ENCODE measurements at regions not wholly inside any gene's neighbourhood (a gene's known extent, or its start where the extent isn't known, plus 50 kb on each side); places are given as distances from the start of the nearest gene placed in this dataset.

- Histone ChIP-seq H3K27ac (ENCODE audit: insufficient read depth, low read depth, low read length, poor library complexity, severe bottlenecking) (peak overlapping the region; percentile 78), H3K4me3 (ENCODE audit: insufficient read depth, low read depth, low read length) (no peak overlapping the region)
- 49 to 53% methylated on average over 19 of the region's 19 CpGs for WGBS, 2 experiments
Measured at GRCh38 chr14:31950764-31951637, 126.1 kb upstream of the ARHGAP5 start.

DNA sequence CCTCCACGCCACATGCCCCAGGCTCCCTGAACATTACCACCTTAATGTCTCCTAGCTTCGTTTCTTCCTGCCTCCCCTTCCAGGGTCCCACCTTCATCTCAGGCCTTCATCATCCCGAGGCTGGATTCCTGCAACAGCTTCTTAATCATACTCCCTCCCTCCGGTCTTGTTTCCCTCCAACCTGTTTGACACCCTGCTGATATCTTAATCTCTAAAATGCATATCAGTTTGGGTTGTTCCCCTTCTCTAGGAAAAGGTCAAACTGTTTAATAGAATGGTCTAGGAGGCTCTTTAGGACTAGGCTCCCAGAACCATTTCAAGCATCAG lies 125.5 kb upstream of the ARHGAP5 start:
- WGBS, 2 experiments, result 61 to 69% methylated on average over 4 of the region's 4 CpGs
- H3K27me3 ChIP-seq (ENCODE audit: control insufficient read depth, insufficient read depth, low read length, poor library complexity, severe bottlenecking), result no peaks in the 10 kb centered on the region
- H3K27ac ChIP-seq (ENCODE audit: insufficient read depth, low read depth, low read length, poor library complexity, severe bottlenecking), result peak overlapping the region; percentile 78
- H3K4me3 ChIP-seq (ENCODE audit: insufficient read depth, low read depth, low read length), result no peak overlapping the region
- H3K9me3 ChIP-seq (ENCODE audit: control insufficient read depth, low read length), result no peaks in the 10 kb centered on the region
- H3K4me1 ChIP-seq (ENCODE audit: control insufficient read depth, insufficient read depth, low read length), result peaks cover 22% of the 10 kb centered on the region
- H3K36me3 ChIP-seq (ENCODE audit: control insufficient read depth, insufficient read depth, low read length), result no peaks in the 10 kb centered on the region

More at GRCh38 chr14:31950764-31951637, 126.1 kb upstream of the ARHGAP5 start:
- Histone ChIP-seq H3K36me3 (ENCODE audit: control insufficient read depth, insufficient read depth, low read length) (no peaks in the 10 kb centered on the region), H3K9me3 (ENCODE audit: control insufficient read depth, low read length) (no peaks in the 10 kb centered on the region), H3K27me3 (ENCODE audit: control insufficient read depth, insufficient read depth, low read length, poor library complexity, severe bottlenecking) (no peaks in the 10 kb centered on the region), H3K4me1 (ENCODE audit: control insufficient read depth, insufficient read depth, low read length) (peaks cover 22% of the 10 kb centered on the region)

DNA sequence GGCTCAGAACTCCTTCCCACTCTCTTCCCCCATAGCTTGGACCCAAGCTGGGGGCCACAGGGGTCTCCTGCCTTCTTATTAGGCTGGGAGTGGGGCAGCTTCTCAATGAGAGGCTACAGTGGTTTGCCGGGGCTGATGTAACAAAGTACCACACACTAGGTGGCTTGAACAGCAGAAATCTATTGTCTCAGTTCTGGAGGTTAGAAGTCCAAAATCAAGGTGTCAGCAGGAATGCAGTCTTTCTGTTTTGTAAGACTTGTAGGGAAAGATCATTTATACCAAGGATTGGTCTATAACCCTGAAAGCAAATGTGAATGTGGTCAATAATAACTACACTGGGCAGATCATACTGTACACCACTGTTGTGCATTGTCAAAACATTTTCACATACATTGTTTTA lies 124.5 kb upstream of the ARHGAP5 start:
- Histone ChIP-seq H3K9me3 (ENCODE audit: control insufficient read depth, low read length) (no peaks in the 10 kb centered on the region), H3K36me3 (ENCODE audit: control insufficient read depth, insufficient read depth, low read length) (no peaks in the 10 kb centered on the region), H3K27ac (ENCODE audit: insufficient read depth, low read depth, low read length, poor library complexity, severe bottlenecking) (no peak overlapping the region), H3K4me3 (ENCODE audit: insufficient read depth, low read depth, low read length) (no peak overlapping the region), H3K27me3 (ENCODE audit: control insufficient read depth, insufficient read depth, low read length, poor library complexity, severe bottlenecking) (no peaks in the 10 kb centered on the region), H3K4me1 (ENCODE audit: control insufficient read depth, insufficient read depth, low read length) (peaks cover 22% of the 10 kb centered on the region)
- 75 to 79% methylated on average over 1 of the region's 1 CpG for WGBS, 2 experiments

DNA sequence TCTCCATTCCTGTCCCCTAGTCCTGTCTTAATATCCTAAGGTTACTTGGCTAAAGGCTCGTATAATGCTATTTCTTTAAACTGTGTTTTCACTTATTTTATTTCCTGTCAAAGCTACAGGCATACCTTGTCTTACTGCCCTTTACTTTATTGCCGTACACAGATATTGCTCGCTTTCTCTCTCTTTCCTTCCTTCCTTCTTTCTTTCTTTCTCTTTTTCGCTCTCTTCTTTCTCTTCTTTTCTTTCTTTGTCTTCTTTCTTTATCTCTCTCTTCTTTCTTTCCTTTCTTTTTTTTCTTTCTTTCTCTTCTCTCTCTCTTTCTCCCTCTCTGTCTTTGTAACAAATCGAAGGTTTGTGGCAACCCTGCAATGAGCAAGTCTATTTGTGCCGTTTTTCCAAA lies 123.9 kb upstream of the ARHGAP5 start:
- no peaks in the 10 kb centered on the region for H3K36me3 ChIP-seq (ENCODE audit: control insufficient read depth, insufficient read depth, low read length)
- no peaks in the 10 kb centered on the region for H3K9me3 ChIP-seq (ENCODE audit: control insufficient read depth, low read length)
- no peak overlapping the region for H3K4me3 ChIP-seq (ENCODE audit: insufficient read depth, low read depth, low read length)
- H3K27me3 ChIP-seq (ENCODE audit: control insufficient read depth, insufficient read depth, low read length, poor library complexity, severe bottlenecking), result no peaks in the 10 kb centered on the region
- no peak overlapping the region for H3K27ac ChIP-seq (ENCODE audit: insufficient read depth, low read depth, low read length, poor library complexity, severe bottlenecking)
- peaks cover 22% of the 10 kb centered on the region for H3K4me1 ChIP-seq (ENCODE audit: control insufficient read depth, insufficient read depth, low read length)
- 95% methylated on average over 6 of the region's 6 CpGs for WGBS, 2 experiments

DNA sequence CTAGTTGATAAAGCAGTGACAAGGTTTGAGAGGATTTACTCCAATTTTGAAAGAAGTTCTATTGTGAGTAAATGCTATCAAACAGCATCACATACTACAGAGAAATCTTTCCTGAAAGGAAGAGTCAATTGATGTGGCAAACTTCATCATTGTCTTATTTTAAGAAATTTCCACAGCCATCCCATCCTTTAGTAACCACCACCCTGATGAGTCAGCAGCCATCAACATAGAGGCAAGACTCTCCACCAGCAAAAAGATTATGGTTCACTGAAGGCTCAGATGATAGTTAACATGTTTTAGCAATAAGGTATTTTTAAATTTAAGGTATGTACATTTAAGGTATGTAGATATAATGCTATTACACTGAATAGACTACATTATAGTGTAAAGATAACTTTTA lies 122.1 kb upstream of the ARHGAP5 start:
- no peaks in the 10 kb centered on the region for H3K27me3 ChIP-seq (ENCODE audit: control insufficient read depth, insufficient read depth, low read length, poor library complexity, severe bottlenecking)
- no peak overlapping the region for H3K27ac ChIP-seq (ENCODE audit: insufficient read depth, low read depth, low read length, poor library complexity, severe bottlenecking)
- H3K9me3 ChIP-seq (ENCODE audit: control insufficient read depth, low read length), result no peaks in the 10 kb centered on the region
- no peak overlapping the region for H3K4me3 ChIP-seq (ENCODE audit: insufficient read depth, low read depth, low read length)
- H3K36me3 ChIP-seq (ENCODE audit: control insufficient read depth, insufficient read depth, low read length), result no peaks in the 10 kb centered on the region
- H3K4me1 ChIP-seq (ENCODE audit: control insufficient read depth, insufficient read depth, low read length), result peaks cover 20% of the 10 kb centered on the region

DNA sequence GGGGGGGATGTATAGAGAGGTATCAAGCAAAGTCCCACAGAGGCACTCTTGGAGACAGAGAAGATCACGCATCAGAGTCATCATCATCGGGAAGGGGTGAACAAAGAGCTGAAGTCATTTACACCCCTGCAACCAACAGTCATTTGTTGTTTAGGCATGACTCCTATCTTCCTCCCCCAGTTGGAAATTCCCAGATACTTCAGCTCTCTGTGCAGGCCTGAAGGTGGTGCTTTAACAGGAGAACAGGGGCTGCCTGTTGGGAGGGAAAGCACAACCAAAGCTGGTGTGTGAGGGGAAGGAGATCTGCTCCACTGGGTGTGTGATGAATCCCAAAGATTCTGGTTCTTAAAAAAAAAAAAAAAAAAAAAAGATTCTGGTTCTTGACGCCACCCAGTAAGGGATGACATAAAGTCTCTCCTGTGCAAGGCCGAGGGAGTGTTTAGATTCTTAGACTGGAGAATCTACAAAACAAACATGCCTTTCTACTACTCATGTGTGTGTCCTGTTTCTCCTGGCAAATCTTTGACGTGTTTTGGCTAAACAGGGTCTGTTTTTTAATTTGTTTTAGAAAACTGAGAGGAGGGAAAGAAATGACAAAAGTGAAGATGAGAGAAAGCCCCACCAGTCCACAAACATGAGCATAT lies 121.0 kb upstream of the ARHGAP5 start:
- H3K4me1 ChIP-seq (ENCODE audit: control insufficient read depth, insufficient read depth, low read length), result peaks cover 11% of the 10 kb centered on the region
- WGBS, 2 experiments, result 75 to 78% methylated on average over 4 to 5 of the region's 5 CpGs
- no peaks in the 10 kb centered on the region for H3K27me3 ChIP-seq (ENCODE audit: control insufficient read depth, insufficient read depth, low read length, poor library complexity, severe bottlenecking)
- H3K4me3 ChIP-seq (ENCODE audit: insufficient read depth, low read depth, low read length), result no peak overlapping the region
- H3K36me3 ChIP-seq (ENCODE audit: control insufficient read depth, insufficient read depth, low read length), result no peaks in the 10 kb centered on the region
- no peaks in the 10 kb centered on the region for H3K9me3 ChIP-seq (ENCODE audit: control insufficient read depth, low read length)
- no peak overlapping the region for H3K27ac ChIP-seq (ENCODE audit: insufficient read depth, low read depth, low read length, poor library complexity, severe bottlenecking)

DNA sequence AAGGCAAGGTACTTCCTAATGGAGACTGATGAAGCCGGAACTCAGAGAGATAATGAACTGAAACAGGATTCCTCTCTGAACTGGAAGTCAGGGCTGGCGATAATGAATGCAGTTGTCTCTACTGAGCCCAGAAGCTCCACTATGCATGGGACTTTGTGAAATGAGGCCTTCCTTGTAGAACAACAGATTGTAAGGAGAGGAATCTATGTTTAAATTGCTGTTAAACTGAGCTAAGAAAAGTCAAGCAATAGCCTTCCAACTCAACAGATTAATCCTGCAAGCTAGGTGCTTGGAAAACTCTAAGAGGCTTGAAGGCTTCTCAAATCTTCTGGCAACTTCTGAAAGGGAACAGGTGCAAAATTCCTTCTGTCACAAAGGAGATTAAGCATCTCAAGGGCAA lies 119.5 kb upstream of the ARHGAP5 start:
- H3K4me1 ChIP-seq (ENCODE audit: control insufficient read depth, insufficient read depth, low read length), result peaks cover 5% of the 10 kb centered on the region
- no peak overlapping the region for H3K4me3 ChIP-seq (ENCODE audit: insufficient read depth, low read depth, low read length)
- H3K27ac ChIP-seq (ENCODE audit: insufficient read depth, low read depth, low read length, poor library complexity, severe bottlenecking), result no peak overlapping the region
- H3K27me3 ChIP-seq (ENCODE audit: control insufficient read depth, insufficient read depth, low read length, poor library complexity, severe bottlenecking), result no peaks in the 10 kb centered on the region
- no peaks in the 10 kb centered on the region for H3K36me3 ChIP-seq (ENCODE audit: control insufficient read depth, insufficient read depth, low read length)
- 91 to 96% methylated on average over 2 of the region's 2 CpGs for WGBS, 2 experiments
- H3K9me3 ChIP-seq (ENCODE audit: control insufficient read depth, low read length), result no peaks in the 10 kb centered on the region

GRCh38 chr14:31960039-31960438 lies 117.1 kb upstream of the ARHGAP5 start:
- no peaks in the 10 kb centered on the region for H3K36me3 ChIP-seq (ENCODE audit: control insufficient read depth, insufficient read depth, low read length)
- 64 to 76% methylated on average over 5 of the region's 5 CpGs for WGBS, 2 experiments
- no peak overlapping the region for H3K27ac ChIP-seq (ENCODE audit: insufficient read depth, low read depth, low read length, poor library complexity, severe bottlenecking)
- H3K9me3 ChIP-seq (ENCODE audit: control insufficient read depth, low read length), result no peaks in the 10 kb centered on the region
- peaks cover 5% of the 10 kb centered on the region for H3K4me1 ChIP-seq (ENCODE audit: control insufficient read depth, insufficient read depth, low read length)
- no peak overlapping the region for H3K4me3 ChIP-seq (ENCODE audit: insufficient read depth, low read depth, low read length)
- H3K27me3 ChIP-seq (ENCODE audit: control insufficient read depth, insufficient read depth, low read length, poor library complexity, severe bottlenecking), result no peaks in the 10 kb centered on the region

- H3K36me3 ChIP-seq (ENCODE audit: control insufficient read depth, insufficient read depth, low read length), result no peaks in the 10 kb centered on the region
- H3K27ac ChIP-seq (ENCODE audit: insufficient read depth, low read depth, low read length, poor library complexity, severe bottlenecking), result no peak overlapping the region
- 96% methylated on average over 3 of the region's 3 CpGs for WGBS, 2 experiments
- H3K4me3 ChIP-seq (ENCODE audit: insufficient read depth, low read depth, low read length), result no peak overlapping the region
- no peaks in the 10 kb centered on the region for H3K27me3 ChIP-seq (ENCODE audit: control insufficient read depth, insufficient read depth, low read length, poor library complexity, severe bottlenecking)
- peaks cover 5% of the 10 kb centered on the region for H3K4me1 ChIP-seq (ENCODE audit: control insufficient read depth, insufficient read depth, low read length)
- no peaks in the 10 kb centered on the region for H3K9me3 ChIP-seq (ENCODE audit: control insufficient read depth, low read length)
Measured at GRCh38 chr14:31961896-31962295, 115.2 kb upstream of the ARHGAP5 start.

- H3K27me3 ChIP-seq (ENCODE audit: control insufficient read depth, insufficient read depth, low read length, poor library complexity, severe bottlenecking), result no peaks in the 10 kb centered on the region
- H3K36me3 ChIP-seq (ENCODE audit: control insufficient read depth, insufficient read depth, low read length), result no peaks in the 10 kb centered on the region
- WGBS, 2 experiments, result 76 to 79% methylated on average over 4 of the region's 4 CpGs
- no peak overlapping the region for H3K27ac ChIP-seq (ENCODE audit: insufficient read depth, low read depth, low read length, poor library complexity, severe bottlenecking)
- H3K4me3 ChIP-seq (ENCODE audit: insufficient read depth, low read depth, low read length), result no peak overlapping the region
- peaks cover 5% of the 10 kb centered on the region for H3K4me1 ChIP-seq (ENCODE audit: control insufficient read depth, insufficient read depth, low read length)
- H3K9me3 ChIP-seq (ENCODE audit: control insufficient read depth, low read length), result no peaks in the 10 kb centered on the region
Measured at GRCh38 chr14:31962920-31963319, 114.2 kb upstream of the ARHGAP5 start.

Measured in ectodermal cell (in vitro differentiated cells).